HEK293 (cell line): ENCODE measurements at regions not wholly inside any gene's neighbourhood (a gene's known extent, or its start where the extent isn't known, plus 50 kb on each side); places are given as distances from the start of the nearest gene placed in this dataset.

ENCODE experiments used
- BCL11A ChIP-seq: fragments of 450-650 bp; formaldehyde crosslinking; IDR thresholded peaks from 2 replicates; pipeline ENCODE4 v1.5.1; 2016; ENCODE audit warnings: low read depth, missing biosample characterization, missing genetic modification characterization
- CTCF ChIP-seq: fragments of 450-650 bp; formaldehyde crosslinking; IDR thresholded peaks from 2 replicates; pipeline ENCODE4 v1.5.1; 2016; ENCODE audit warnings: missing biosample characterization, missing genetic modification characterization
- PRDM1 ChIP-seq: fragments of 450-650 bp; formaldehyde crosslinking; IDR thresholded peaks from 2 replicates; pipeline ENCODE4; 2016; ENCODE audit warnings: missing biosample characterization, missing genetic modification characterization
- WT1 ChIP-seq: fragments of 450-650 bp; formaldehyde crosslinking; IDR thresholded peaks from 2 replicates; pipeline ENCODE4 v1.5.1; 2016; ENCODE audit warnings: missing biosample characterization, missing genetic modification characterization
- ZFHX2 ChIP-seq: fragments of 450-650 bp; formaldehyde crosslinking; conservative IDR thresholded peaks from 2 replicates; pipeline ENCODE4 v1.5.1; 2016; ENCODE audit warnings: missing biosample characterization, missing genetic modification characterization
- ZFP41 ChIP-seq: fragments of 450-650 bp; formaldehyde crosslinking; IDR thresholded peaks from 2 replicates; pipeline ENCODE4 v1.5.1; 2016; ENCODE audit warnings: missing biosample characterization, missing genetic modification characterization, borderline replicate concordance
- ZNF114 ChIP-seq: fragments of 450-650 bp; formaldehyde crosslinking; IDR thresholded peaks from 2 replicates; pipeline ENCODE4 v1.5.0; 2017; ENCODE audit warnings: missing biosample characterization, missing genetic modification characterization
- ZNF140 ChIP-seq: fragments of 450-650 bp; formaldehyde crosslinking; IDR thresholded peaks from 2 replicates; pipeline ENCODE4 v1.5.1; 2016; ENCODE audit warnings: missing biosample characterization, missing genetic modification characterization
- ZNF2 ChIP-seq: fragments of 450-650 bp; formaldehyde crosslinking; IDR thresholded peaks from 2 replicates; pipeline ENCODE4 v1.5.1; 2016; ENCODE audit warnings: missing biosample characterization, missing genetic modification characterization
- ZNF423 ChIP-seq: fragments of 450-650 bp; formaldehyde crosslinking; IDR thresholded peaks from 2 replicates; pipeline ENCODE4 v1.5.1; 2016; ENCODE audit warnings: missing biosample characterization, missing genetic modification characterization
- ZNF585B ChIP-seq: fragments of 450-650 bp; formaldehyde crosslinking; IDR thresholded peaks from 2 replicates; pipeline ENCODE4 v1.5.1; 2016; ENCODE audit warnings: missing biosample characterization, missing genetic modification characterization
- ZNF830 ChIP-seq: fragments of 450-650 bp; IDR thresholded peaks from 2 replicates; pipeline ENCODE4 v1.5.0; 2018; ENCODE audit warnings: missing biosample characterization, missing genetic modification characterization, low read depth, mild to moderate bottlenecking, moderate library complexity
- TF ChIP-seq, protein P1 (sequence below): fragments of 450-650 bp; formaldehyde crosslinking; IDR thresholded peaks from 2 replicates; pipeline ENCODE4 v1.5.1; 2016; ENCODE audit warnings: missing biosample characterization, missing genetic modification characterization
- TF ChIP-seq, protein P2 (sequence below): fragments of 450-650 bp; formaldehyde crosslinking; IDR thresholded peaks from 2 replicates; pipeline ENCODE4 v1.5.1; 2016; ENCODE audit warnings: missing biosample characterization, missing genetic modification characterization

DNA sequence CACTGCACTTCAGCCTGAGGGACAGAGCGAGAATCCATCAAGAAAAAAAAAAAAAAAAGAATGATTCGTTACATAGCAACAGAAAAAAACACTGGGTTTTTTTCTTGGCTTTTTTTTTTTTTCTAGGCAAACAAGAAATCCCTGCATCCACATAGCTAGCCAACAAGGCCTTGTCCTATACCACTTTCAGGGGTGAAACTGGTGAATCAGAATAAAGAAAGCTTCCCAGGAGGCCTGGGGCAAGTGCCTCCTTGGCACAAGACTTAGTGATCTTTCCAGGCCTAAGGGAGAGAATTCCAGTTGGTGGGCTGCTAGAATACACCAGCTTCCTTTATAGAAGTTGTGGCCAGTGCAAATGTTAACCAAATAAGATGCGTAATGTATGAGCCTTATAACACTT lies 90.0 kb downstream of the VCPKMT start:
- TF ChIP-seq BCL11A (tag by site-specific recombination) (no peak), PRDM1 (no peak), CTCF (tag by site-specific recombination) (no peak), ZNF585B (tag by site-specific recombination) (no peak), ZNF2 (tag by site-specific recombination) (no peak), ZNF830 (tag by site-specific recombination) (no peak), ZNF114 (tag by site-specific recombination) (no peak), ZFHX2 (no peak), WT1 (no peak), ZFP41 (tag by site-specific recombination) (no peak), ZNF140 (tag by site-specific recombination) (no peak), ZNF423 (tag by site-specific recombination) (no peak)
- TF ChIP-seq, protein P1, sequence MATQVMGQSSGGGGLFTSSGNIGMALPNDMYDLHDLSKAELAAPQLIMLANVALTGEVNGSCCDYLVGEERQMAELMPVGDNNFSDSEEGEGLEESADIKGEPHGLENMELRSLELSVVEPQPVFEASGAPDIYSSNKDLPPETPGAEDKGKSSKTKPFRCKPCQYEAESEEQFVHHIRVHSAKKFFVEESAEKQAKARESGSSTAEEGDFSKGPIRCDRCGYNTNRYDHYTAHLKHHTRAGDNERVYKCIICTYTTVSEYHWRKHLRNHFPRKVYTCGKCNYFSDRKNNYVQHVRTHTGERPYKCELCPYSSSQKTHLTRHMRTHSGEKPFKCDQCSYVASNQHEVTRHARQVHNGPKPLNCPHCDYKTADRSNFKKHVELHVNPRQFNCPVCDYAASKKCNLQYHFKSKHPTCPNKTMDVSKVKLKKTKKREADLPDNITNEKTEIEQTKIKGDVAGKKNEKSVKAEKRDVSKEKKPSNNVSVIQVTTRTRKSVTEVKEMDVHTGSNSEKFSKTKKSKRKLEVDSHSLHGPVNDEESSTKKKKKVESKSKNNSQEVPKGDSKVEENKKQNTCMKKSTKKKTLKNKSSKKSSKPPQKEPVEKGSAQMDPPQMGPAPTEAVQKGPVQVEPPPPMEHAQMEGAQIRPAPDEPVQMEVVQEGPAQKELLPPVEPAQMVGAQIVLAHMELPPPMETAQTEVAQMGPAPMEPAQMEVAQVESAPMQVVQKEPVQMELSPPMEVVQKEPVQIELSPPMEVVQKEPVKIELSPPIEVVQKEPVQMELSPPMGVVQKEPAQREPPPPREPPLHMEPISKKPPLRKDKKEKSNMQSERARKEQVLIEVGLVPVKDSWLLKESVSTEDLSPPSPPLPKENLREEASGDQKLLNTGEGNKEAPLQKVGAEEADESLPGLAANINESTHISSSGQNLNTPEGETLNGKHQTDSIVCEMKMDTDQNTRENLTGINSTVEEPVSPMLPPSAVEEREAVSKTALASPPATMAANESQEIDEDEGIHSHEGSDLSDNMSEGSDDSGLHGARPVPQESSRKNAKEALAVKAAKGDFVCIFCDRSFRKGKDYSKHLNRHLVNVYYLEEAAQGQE = no peak
- TF ChIP-seq, protein P2, sequence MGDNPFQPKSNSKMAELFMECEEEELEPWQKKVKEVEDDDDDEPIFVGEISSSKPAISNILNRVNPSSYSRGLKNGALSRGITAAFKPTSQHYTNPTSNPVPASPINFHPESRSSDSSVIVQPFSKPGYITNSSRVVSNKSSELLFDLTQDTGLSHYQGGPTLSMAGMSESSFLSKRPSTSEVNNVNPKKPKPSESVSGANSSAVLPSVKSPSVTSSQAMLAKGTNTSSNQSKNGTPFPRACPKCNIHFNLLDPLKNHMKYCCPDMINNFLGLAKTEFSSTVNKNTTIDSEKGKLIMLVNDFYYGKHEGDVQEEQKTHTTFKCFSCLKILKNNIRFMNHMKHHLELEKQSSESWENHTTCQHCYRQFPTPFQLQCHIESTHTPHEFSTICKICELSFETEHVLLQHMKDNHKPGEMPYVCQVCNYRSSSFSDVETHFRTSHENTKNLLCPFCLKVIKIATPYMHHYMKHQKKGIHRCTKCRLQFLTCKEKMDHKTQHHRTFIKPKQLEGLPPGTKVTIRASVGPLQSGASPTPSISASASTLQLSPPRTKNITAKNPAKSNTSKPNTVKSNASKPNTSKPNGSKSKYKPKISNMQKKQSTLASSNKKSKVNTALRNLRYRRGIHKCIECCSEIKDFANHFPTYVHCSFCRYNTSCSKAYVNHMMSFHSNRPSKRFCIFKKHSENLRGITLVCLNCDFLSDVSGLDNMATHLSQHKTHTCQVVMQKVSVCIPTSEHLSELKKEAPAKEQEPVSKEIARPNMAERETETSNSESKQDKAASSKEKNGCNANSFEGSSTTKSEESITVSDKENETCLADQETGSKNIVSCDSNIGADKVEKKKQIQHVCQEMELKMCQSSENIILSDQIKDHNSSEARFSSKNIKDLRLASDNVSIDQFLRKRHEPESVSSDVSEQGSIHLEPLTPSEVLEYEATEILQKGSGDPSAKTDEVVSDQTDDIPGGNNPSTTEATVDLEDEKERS (tag by site-specific recombination) = no peak
